Loucy (cell line): ENCODE measurements at regions not wholly inside any gene's neighbourhood (a gene's known extent, or its start where the extent isn't known, plus 50 kb on each side); places are given as distances from the start of the nearest gene placed in this dataset.

Source experiments
- H2AFZ ChIP-seq: fragments of 200-600 bp; sonication (generic); 2 replicates; pipeline ENCODE4 v1.6.0; 2016; ENCODE audit warnings: antibody characterized with exemption, mild to moderate bottlenecking, low read length, moderate library complexity
- H3F3A ChIP-seq: fragments of 200-600 bp; 2 replicates; pipeline ENCODE4 v1.6.0; 2016; ENCODE audit warnings: antibody characterized with exemption, low read depth, mild to moderate bottlenecking
- H3K27me3 ChIP-seq: fragments of 200-600 bp; sonication (generic); 2 replicates; pipeline ENCODE4 v1.6.1; 2014; ENCODE audit warnings: low read length, mild to moderate bottlenecking; ENCODE audit not compliant: insufficient read depth, poor library complexity, severe bottlenecking
- H3K36me3 ChIP-seq: fragments of 200-600 bp; sonication (generic); 2 replicates; pipeline ENCODE4 v1.6.1; 2016; ENCODE audit warnings: low read length; ENCODE audit not compliant: insufficient read depth
- H3K4me1 ChIP-seq: fragments of 200-600 bp; sonication (generic); 2 replicates; pipeline ENCODE4 v1.5.1; 2014; ENCODE audit warnings: low read length, mild to moderate bottlenecking; ENCODE audit not compliant: insufficient read depth, poor library complexity, severe bottlenecking
- H3K4me2 ChIP-seq: fragments of 200-600 bp; sonication (generic); 2 replicates; pipeline ENCODE4 v1.6.0; 2014; ENCODE audit warnings: antibody characterized with exemption, low read length, low read depth, mild to moderate bottlenecking; ENCODE audit not compliant: poor library complexity, severe bottlenecking
- H3K4me3 ChIP-seq: fragments of 200-600 bp; sonication (generic); 2 replicates; pipeline ENCODE4 v1.5.1; 2014; ENCODE audit warnings: low read length, mild to moderate bottlenecking, mixed read lengths; ENCODE audit not compliant: poor library complexity, severe bottlenecking
- H3K79me2 ChIP-seq: fragments of 200-600 bp; sonication (generic); 2 replicates; pipeline ENCODE4 v1.6.1; 2014; ENCODE audit warnings: low read length; ENCODE audit not compliant: insufficient read depth
- H3K9ac ChIP-seq: fragments of 200-600 bp; sonication (generic); 2 replicates; pipeline ENCODE4 v1.6.0; 2014; ENCODE audit warnings: mild to moderate bottlenecking, low read depth, low read length, moderate library complexity; ENCODE audit not compliant: poor library complexity, severe bottlenecking
- H3K9me2 ChIP-seq: fragments of 200-600 bp; sonication (generic); replicated peaks from 2 replicates; pipeline ENCODE4 v1.6.1; 2016; ENCODE audit warnings: low read depth, low read length, mixed read lengths
- H3K9me3 ChIP-seq: fragments of 200-600 bp; sonication (generic); 2 replicates; pipeline ENCODE4 v1.6.1; 2014; ENCODE audit warnings: mild to moderate bottlenecking, antibody characterized with exemption, low read length, low read depth; ENCODE audit not compliant: insufficient read depth
- H4K20me1 ChIP-seq: fragments of 200-600 bp; sonication (generic); 2 replicates; pipeline ENCODE4 v1.6.0; 2014; ENCODE audit warnings: antibody characterized with exemption, low read length, mild to moderate bottlenecking; ENCODE audit not compliant: insufficient read depth, poor library complexity, severe bottlenecking
- EZH2phosphoT487 ChIP-seq: fragments of 200-600 bp; IDR thresholded peaks from 2 replicates; pipeline ENCODE4 v1.6.1; 2018; ENCODE audit warnings: antibody characterized with exemption, mild to moderate bottlenecking, moderate library complexity, borderline replicate concordance
- TF ChIP-seq, protein P1 (sequence below): fragments of 200-600 bp; sonication (generic); conservative IDR thresholded peaks from 2 replicates; pipeline ENCODE4 v1.5.1; 2014; ENCODE audit warnings: mild to moderate bottlenecking, antibody characterized with exemption, low read length

DNA sequence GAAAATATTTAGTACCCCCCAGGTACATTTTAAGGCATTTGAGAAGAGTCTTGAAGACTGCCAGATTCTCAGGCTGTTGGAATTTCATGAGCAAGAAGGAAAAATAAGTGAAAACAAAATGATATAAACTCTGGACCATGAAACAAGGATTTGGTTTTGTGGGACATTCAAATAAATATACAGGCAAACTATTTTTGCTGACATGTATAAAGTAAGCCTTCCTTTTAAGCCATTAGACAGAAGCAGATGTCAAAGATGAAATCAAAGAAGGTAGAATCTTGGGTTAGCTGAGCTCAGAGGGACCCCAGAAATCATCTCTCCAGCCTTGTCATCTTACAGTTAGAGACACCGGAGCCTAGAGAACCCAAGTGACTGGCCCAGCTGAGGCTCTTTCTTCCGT, 51.3 kb upstream of the ACSL3 start:
- Histone ChIP-seq H4K20me1 (no peaks in the 10 kb centered on the region), H3K9ac (no peak overlapping the region), H3K79me2 (no peaks in the 10 kb centered on the region), H3K9me3 (no peaks in the 10 kb centered on the region), H3K4me3 (no peak overlapping the region), H3F3A (no peaks in the 10 kb centered on the region), H3K9me2 (no peaks in the 10 kb centered on the region), H3K27me3 (no peaks in the 10 kb centered on the region), H3K36me3 (no peaks in the 10 kb centered on the region), H3K4me2 (no peak overlapping the region), H2AFZ (no peak overlapping the region), H3K4me1 (no peaks in the 10 kb centered on the region)
- no peak for TF ChIP-seq EZH2phosphoT487
- TF ChIP-seq, protein P1, sequence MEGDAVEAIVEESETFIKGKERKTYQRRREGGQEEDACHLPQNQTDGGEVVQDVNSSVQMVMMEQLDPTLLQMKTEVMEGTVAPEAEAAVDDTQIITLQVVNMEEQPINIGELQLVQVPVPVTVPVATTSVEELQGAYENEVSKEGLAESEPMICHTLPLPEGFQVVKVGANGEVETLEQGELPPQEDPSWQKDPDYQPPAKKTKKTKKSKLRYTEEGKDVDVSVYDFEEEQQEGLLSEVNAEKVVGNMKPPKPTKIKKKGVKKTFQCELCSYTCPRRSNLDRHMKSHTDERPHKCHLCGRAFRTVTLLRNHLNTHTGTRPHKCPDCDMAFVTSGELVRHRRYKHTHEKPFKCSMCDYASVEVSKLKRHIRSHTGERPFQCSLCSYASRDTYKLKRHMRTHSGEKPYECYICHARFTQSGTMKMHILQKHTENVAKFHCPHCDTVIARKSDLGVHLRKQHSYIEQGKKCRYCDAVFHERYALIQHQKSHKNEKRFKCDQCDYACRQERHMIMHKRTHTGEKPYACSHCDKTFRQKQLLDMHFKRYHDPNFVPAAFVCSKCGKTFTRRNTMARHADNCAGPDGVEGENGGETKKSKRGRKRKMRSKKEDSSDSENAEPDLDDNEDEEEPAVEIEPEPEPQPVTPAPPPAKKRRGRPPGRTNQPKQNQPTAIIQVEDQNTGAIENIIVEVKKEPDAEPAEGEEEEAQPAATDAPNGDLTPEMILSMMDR, result no peak

DNA sequence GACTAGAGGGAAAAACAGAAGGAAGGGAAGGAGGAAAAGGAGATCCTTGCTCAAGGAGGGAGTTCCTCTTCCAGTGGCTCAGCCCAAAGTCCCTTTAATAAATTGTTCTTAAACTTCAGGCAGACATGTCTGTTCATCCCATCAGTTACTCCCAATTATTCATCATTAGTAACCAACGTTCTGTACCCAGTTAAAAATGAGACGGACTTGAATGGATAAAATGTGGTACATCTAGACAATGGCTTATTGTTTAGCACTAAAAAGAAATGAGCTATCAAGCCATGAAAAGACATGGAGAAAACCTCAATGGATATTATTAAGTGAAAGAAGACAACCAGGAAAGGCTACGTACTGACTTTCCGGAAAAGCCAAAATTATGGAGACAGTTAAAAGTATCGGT, 50.8 kb upstream of the ACSL3 start:
- no peak overlapping the region for H3K9ac ChIP-seq
- no peaks in the 10 kb centered on the region for H3K4me1 ChIP-seq
- H3K27me3 ChIP-seq, result no peaks in the 10 kb centered on the region
- no peak for TF ChIP-seq EZH2phosphoT487
- TF ChIP-seq, protein P1, result no peak
- no peak overlapping the region for H3K4me3 ChIP-seq
- no peaks in the 10 kb centered on the region for H4K20me1 ChIP-seq
- H3K4me2 ChIP-seq, result no peak overlapping the region
- no peaks in the 10 kb centered on the region for H3K9me2 ChIP-seq
- H3K36me3 ChIP-seq, result no peaks in the 10 kb centered on the region
- H3K79me2 ChIP-seq, result no peaks in the 10 kb centered on the region
- H3K9me3 ChIP-seq, result no peaks in the 10 kb centered on the region
- H3F3A ChIP-seq, result no peaks in the 10 kb centered on the region
- no peak overlapping the region for H2AFZ ChIP-seq
